NCI-H128 (cell line): ENCODE measurements at regions not wholly inside any gene's neighbourhood (a gene's known extent, or its start where the extent isn't known, plus 50 kb on each side); places are given as distances from the start of the nearest gene placed in this dataset.

ENCODE experiments used
- DNase-seq: peaks from one replicate; lab custom pipeline; 2025; ENCODE audit not compliant: unreplicated experiment; lab: John Stamatoyannopoulos, UW

DNA sequence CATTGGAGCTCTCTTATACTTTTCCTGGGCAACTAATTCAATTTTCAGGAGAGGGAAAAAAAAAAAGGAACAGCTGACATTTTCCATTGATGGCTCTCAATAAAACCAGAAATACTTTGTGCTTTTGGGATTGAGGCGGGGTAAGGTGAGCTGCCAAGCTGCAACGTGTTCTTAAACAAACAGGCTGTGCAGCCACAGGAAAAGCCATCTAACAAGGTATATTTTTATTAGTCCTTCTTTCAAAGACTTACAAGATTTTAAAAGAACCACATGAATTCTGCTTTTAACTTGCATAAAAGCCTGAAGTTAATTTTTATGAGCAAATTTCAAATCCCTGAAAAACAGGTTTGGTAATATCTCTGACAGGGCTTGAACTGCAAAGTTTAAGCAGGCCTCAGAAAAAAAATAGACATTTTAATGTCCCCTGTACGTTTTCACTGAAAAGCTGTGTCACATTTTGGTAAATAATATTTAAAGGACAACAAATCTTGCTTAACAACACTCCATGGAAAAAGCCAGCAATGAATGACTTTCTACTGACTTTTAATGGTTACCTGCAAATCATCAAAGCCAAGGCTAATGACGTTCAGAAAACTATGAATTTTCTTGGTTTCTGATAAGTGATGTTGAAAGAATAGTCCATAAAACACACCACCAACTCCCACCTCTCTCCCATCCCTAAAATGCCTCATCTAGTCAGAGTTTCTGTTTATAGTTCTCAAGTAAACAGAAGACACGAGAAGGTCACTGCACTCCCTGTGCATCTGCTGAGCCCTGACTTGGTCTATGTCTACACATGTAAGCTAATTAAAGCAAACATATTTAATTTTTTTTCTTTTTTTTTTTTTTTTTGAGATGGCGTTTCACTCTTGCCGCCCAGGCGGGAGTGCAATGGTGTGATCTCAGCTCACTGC, 433.6 kb downstream of the PIK3R1 start:
- no peak for DNase-seq

DNA sequence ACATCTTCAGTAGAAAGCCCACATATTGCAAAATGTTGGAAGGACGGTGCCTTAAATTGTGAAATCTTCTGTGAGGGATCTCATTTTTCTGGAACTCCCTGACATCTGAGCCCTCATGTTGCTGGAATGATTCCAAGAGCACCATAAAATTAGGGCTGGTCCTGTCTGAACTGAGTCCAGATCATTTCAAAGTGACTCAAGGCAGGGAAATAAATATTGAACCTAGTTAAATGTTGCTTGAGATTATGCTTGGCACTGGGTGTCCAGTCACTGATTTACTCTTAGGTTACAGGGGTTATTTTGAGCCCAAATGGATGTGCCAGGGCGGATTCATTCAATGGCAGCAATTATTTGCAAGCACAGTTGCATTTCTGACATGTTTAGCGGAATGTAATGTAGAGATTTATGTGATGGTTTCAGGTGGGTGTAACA, 437.0 kb downstream of the PIK3R1 start:
- no peak for DNase-seq

GRCh38 chr5:68653471-68653870, 437.9 kb downstream of the PIK3R1 start:
- DNase-seq = no peak

DNA sequence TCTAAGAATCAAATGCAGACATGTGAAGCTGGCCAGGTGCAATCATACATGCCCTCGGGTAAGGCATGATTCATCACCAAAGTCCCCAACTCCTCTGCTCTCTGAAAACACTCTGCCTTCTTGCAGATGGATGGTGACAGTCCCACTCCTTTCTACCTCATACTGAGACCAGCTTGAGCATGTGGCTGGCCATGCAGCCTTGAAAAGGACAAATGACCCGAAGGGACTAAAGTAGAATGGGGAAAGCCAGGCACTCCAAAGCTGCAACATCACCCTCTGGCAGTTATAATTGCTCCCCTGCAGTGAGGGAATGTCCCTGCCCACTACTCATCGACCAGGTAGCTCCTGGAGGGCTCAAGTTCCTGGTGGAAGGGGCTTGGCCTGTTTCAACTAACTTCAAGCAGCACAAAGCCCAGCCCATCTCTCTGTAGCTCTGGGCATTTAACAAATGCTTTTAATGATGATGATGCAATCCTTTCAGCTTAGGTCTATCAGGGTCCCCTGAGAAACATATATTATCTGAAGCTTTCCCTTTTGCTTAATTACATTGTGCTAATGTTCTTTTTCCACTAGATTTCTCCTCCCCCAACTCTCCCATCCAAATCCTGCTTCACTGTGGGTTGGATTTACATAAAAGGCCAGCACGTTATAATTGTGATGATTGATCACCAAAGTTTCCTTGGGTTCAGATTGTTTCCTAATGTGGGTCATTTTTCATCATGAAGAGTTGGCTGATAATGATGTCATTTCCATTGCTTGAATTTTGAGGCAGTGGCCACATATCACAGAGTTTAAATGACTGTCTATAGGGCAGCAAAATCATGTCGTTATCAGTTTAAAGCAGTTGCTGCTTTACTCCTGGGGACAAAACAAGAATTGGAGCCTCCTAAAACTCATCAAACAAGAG, 436.5 kb upstream of the SLC30A5 start:
- no peak for DNase-seq

DNA sequence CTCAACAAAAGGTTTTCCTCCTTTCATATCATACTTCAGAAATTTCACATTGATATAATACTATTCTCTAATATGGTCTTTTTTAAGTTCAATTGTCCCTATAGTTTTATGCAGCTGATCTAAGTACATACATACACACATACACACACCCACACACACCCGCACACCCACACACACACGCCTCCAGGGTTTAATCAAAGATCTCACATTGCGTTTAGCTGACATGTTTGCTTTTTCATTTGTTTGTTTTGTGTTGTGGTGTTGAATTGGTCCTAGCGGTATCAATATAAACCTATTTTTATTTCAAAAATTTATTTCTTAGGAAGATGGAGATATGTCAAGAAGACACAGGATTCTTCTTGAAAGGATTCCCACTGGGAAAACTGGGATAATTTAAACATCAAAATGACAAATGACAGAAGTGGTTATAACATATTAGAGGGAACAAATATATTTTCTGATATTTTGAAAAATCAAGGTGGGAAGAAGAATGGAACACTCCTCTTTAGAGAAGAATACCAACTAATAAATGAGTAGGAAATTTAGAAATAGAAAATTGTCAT, 434.9 kb upstream of the SLC30A5 start:
- DNase-seq = no peak

DNA sequence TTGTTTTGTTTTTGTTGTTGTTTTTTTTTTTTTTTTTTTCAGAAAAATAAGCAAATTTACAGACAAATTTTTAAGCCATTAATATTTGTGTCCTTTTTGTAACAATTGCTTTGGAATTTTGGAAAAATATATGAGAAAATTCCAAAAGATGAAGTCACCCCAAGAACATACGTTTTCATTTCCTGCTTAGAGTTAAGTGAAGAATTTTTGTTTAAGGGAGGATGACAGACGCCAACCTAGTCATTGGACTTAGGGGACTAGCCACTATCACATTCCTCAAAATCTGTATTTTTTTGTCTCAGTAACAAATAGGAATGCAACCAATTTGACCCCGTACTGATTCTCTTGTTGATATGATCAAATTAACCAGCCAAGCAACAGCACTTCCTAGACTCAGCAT, 433.9 kb upstream of the SLC30A5 start:
- no peak for DNase-seq

DNA sequence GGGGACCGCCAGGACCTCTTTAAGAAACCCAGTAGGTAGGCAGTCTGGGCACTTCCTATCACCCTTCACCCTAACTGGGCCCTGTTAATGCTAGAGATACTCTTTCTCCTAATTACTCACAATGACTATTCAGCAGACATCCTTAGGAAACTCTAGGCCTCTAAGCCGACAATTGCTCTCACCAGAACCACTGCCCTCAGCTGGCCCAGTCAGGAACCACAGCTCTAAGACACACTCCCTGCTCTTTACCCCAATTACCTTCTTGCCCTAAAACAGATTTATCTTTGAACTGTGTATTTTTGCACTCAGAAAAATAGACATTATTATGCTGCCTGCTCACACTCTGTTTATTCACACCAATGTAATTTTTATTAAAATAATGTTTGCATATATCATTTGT, 432.6 kb upstream of the SLC30A5 start:
- DNase-seq = no peak

- no peak for DNase-seq
These were observed 431.0 kb upstream of the SLC30A5 start for GRCh38 chr5:68662804-68663307.

DNA sequence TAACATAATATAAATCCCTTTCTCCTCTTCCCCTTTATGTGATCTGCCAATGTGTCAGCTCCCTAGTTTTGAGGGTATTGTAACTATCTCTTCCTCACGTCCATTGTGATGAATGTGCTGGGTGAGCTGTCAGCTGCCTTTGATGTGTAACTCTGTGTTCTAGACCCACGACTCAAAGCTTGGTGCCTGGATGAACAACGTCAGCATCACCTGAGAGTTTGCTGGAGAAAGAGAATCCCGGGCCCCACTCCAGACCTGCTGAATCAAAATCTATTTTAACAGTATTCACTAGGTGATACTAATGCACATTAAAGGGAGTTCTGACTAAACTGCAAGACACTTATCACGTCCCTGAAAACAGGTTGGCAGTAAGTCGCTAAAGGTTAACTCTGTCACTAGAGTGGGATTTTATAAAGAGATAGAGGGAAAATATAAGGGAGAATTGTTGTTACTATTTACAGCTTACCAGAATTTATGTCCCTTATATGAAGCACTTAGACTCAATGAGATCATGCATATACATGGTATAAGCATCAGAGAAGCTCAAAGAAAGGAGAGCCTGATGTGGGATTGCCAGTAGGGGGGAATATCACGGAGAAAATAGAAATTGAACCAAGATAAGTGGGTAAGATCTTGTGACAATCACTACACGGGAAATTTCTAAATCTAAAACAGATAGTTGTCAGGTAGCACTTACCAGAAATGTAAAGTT, 423.8 kb upstream of the SLC30A5 start:
- no peak for DNase-seq

GRCh38 chr5:68673106-68673822, 420.6 kb upstream of the SLC30A5 start:
- DNase-seq = no peak

GRCh38 chr5:68673823-68674180, 420.0 kb upstream of the SLC30A5 start:
- DNase-seq = no peak

GRCh38 chr5:68679041-68679440, 414.8 kb upstream of the SLC30A5 start:
- no peak for DNase-seq

GRCh38 chr5:68680366-68680765, 413.4 kb upstream of the SLC30A5 start:
- DNase-seq = no peak

DNA sequence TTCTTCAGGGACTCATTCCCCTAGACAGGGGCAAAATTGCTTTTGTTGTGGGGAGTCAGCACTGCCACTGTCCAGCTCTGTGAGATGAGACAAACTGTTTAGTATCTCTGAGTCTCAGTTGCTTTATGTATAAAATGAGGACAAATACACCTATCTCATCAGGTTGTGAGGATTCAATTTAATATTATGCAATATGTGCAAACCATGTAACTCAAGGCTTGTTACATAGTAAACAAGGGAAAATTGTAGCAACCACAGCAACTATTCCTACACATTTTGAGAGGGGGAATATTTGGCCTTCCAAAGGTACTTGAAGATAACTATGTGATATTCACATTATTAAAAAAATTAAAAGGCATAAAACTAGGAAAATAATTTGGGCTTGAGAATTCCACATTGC, 411.9 kb upstream of the SLC30A5 start:
- DNase-seq = no peak

DNA sequence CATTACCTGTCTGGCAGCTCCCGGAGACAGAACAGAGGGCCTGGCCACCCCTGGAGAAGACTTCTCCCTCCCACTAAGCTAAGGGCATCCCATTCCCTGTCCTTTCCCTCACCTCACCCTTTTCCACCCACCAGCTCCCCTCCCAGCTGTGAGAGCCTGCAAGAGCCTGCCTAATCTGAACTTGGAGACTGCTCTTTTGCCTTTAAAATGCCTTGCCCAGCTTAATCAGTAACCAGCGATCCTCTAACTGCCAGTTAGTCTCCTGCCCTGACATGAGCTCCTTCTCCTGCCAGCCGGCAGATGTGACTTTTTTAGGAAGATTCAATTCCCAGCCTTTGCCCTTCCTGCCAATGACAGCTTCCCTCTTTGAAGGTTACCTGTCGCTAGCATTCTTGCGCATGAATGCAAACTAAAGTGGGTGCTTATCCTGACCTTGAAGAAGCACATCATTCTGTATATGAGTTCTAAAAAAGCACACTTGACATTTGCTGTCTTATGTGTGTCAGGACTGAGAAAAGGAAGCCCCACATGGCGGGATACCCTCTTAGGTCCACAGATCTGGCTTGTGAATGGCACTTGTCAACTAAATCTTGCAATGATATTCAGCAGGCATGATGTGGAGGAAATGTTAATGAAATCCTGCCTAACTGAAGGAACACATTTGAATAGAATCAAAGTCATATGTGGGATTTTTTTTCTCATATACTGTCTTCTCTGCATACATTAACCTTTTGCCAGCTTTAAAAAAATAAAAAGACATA, 411.2 kb upstream of the SLC30A5 start:
- DNase-seq = peak; percentile 5

- DNase-seq = no peak
These were observed 410.2 kb upstream of the SLC30A5 start for GRCh38 chr5:68683632-68684036.

- DNase-seq = no peak
These were observed 408.0 kb upstream of the SLC30A5 start for GRCh38 chr5:68685863-68686262.

- DNase-seq = no peak
These were observed 405.3 kb upstream of the SLC30A5 start for GRCh38 chr5:68688547-68688946.

DNA sequence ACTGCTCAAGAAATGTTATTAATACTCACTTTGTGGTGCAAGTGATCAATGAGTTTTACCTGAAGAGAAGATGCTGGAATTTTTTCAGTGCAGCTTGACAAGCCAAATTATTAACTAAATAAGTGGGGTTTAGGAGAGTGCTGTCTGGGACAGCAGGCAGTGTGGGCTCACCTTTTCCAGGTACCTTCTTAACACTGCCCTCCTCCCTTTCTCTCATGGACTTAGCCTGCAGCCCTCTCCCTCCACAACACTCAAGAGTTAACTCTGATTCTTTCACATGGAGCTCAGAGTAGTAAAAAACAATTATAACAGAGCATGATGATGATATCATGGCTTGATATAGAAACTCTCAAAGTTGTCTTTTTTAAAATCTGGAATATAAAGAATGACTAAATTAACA, 404.8 kb upstream of the SLC30A5 start:
- no peak for DNase-seq
